ENCODE measurements at regions not wholly inside any gene's neighbourhood (a gene's known extent, or its start where the extent isn't known, plus 50 kb on each side); places are given as distances from the start of the nearest gene placed in this dataset.

DNA sequence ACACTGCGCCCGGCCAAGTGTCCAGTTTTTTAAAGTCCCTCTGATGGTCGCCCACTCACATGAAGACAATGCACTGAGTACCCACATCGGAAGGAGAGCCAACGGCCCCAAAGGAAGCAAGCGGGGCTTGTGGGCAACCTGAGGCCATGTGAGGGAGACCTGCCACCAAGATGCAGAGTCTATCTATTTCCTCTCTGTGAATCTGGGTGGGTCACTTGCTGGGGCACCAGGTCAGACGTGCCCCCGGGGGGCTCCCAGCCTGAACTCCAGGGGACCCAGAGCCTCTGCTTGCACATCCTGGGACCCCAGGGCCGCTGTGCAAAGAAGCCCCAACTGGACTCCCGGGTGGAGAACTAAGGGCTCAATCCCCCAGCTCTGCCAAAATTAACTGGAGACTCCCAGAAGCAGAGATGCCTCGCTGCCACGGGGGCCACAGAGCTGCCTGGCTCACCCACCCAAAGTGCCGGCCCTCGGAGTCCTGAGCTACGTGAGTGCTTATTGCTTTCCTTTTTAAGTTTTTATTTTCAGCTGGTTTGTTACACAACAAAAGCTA, 106.4 kb downstream of the BRD1 start (continued):
- TF ChIP-seq, protein P1, sequence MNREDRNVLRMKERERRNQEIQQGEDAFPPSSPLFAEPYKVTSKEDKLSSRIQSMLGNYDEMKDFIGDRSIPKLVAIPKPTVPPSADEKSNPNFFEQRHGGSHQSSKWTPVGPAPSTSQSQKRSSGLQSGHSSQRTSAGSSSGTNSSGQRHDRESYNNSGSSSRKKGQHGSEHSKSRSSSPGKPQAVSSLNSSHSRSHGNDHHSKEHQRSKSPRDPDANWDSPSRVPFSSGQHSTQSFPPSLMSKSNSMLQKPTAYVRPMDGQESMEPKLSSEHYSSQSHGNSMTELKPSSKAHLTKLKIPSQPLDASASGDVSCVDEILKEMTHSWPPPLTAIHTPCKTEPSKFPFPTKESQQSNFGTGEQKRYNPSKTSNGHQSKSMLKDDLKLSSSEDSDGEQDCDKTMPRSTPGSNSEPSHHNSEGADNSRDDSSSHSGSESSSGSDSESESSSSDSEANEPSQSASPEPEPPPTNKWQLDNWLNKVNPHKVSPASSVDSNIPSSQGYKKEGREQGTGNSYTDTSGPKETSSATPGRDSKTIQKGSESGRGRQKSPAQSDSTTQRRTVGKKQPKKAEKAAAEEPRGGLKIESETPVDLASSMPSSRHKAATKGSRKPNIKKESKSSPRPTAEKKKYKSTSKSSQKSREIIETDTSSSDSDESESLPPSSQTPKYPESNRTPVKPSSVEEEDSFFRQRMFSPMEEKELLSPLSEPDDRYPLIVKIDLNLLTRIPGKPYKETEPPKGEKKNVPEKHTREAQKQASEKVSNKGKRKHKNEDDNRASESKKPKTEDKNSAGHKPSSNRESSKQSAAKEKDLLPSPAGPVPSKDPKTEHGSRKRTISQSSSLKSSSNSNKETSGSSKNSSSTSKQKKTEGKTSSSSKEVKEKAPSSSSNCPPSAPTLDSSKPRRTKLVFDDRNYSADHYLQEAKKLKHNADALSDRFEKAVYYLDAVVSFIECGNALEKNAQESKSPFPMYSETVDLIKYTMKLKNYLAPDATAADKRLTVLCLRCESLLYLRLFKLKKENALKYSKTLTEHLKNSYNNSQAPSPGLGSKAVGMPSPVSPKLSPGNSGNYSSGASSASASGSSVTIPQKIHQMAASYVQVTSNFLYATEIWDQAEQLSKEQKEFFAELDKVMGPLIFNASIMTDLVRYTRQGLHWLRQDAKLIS (CRISPR knock-in tag; IDR thresholded peaks at IDR 0.05), result no peak

DNA sequence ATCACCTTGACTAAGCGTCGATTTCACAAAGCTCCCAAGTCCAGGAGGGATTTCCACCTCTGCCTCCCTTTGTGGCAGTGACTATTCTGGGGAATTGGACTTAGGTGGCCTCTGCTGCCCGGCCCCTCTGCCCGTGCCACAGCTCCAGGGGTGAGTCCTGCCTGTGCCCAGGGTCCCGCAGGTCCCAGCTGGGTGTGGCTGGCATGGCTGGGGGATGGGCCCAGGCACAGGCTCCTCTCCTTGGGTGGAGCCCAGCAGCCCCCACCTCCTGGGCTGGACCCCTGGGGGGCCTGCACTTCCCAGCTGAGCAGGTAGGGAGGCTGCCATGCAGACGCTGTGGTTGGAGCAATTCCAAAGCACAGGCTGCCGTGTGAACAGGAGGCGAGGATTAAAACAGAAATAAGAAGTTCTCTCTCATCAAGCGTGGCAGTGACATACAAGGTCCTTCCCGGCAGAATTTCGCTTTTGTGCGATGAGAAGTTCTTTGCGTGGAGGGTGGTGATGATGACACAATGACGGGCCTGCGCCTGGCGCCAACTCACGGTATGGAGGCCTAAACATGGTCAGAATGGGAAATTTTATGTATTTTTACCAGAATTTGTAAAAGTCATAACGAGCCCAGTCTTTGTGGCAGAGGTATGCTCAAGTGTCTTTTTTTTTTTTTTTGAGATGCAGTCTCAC, 107.3 kb downstream of the BRD1 start:
- TF ChIP-seq MAZ (IDR thresholded peaks at IDR 0.05; ENCODE audit: borderline replicate concordance, low read depth, low read length) (no peak), MAZ (CRISPR knock-in tag; IDR thresholded peaks at IDR 0.05; ENCODE audit: low read depth) (no peak), ZFP37 (CRISPR knock-in tag; IDR thresholded peaks at IDR 0.05; ENCODE audit: borderline replicate concordance) (no peak), HCFC1 (IDR thresholded peaks at IDR 0.05; ENCODE audit: low read depth, low read length) (no peak), FOSL1 (CRISPR knock-in tag; IDR thresholded peaks at IDR 0.05; ENCODE audit: borderline replicate concordance) (no peak)
- ATAC-seq (no peak), DNase-seq (ENCODE audit: low spot score) (no peak), FAIRE-seq (no peak)
- H3K79me2 ChIP-seq (ENCODE audit: insufficient read depth, low read length), result no peaks in the 10 kb centered on the region
- H3K27ac ChIP-seq (ENCODE audit: extremely low read length, insufficient read depth, low read length), result no peak overlapping the region
- peaks cover 2% of the 10 kb centered on the region; the same call in 1 of the 2 replicates for H4K20me1 ChIP-seq (ENCODE audit: insufficient read depth, low read length)
- no peak overlapping the region for H2AFZ ChIP-seq (ENCODE audit: low read length)
- H3K4me1 ChIP-seq (ENCODE audit: insufficient read depth, low read length), result no peaks in the 10 kb centered on the region
- no peak overlapping the region for H3K9ac ChIP-seq (ENCODE audit: insufficient read depth, low read depth, low read length)
- WGBS (ENCODE audit: low lambda C conversion rate), result 19% methylated on average over 15 of the region's 18 CpGs
- intact Hi-C loops (cut with micrococcal nuclease; ENCODE audit: unreplicated experiment) (loop anchor here (10.0 kb wide), 1 partner anchor 286 kb away; no protein-coding TSS in a partner anchor), in situ Hi-C loops (cut with HindIII; ENCODE audit: extremely low pct_ligation_motif_present, low pct_unique_long_range_greater_than_20kb) (no loop called here)
- H3K27me3 ChIP-seq (ENCODE audit: control insufficient read depth in 1 of 2, insufficient read depth in 2 of 2, low read length in 2 of 2), result peaks cover 17 to 73% of the 10 kb centered on the region in 2 experiments
- no peak overlapping the region for H3K4me2 ChIP-seq (ENCODE audit: low read depth, low read length)
- ChIA-PET CTCF (ENCODE audit: low intra/inter-chr PET ratio, low total read pairs) (interaction anchor here (0.6 kb wide), 1 partner anchor 9 kb away, joined by 3 read pairs; no protein-coding TSS in a partner anchor), POLR2A (no interaction called here)
- H3K36me3 ChIP-seq (replicated peaks in 1 of 2; ENCODE audit: control insufficient read depth in 1 of 2, insufficient read depth in 2 of 2, low read length in 2 of 2), result no peaks in the 10 kb centered on the region
- no peaks in the 10 kb centered on the region for H3K9me3 ChIP-seq (ENCODE audit: low read length)
- BruUV-seq (replicated peaks), result no TSS peak
- H3K4me3 ChIP-seq (replicated peaks in 1 of 3; ENCODE audit: insufficient read depth in 1 of 3, low read depth in 2 of 3, low read length in 3 of 3), result no peak overlapping the region

Data from HepG2 (cell line).